ENCODE measurements at regions not wholly inside any gene's neighbourhood (a gene's known extent, or its start where the extent isn't known, plus 50 kb on each side); places are given as distances from the start of the nearest gene placed in this dataset.

GRCh38 chr1:72911656-72912055, 629.3 kb upstream of the NEGR1 start:
- DNase-seq, result no peak

DNA sequence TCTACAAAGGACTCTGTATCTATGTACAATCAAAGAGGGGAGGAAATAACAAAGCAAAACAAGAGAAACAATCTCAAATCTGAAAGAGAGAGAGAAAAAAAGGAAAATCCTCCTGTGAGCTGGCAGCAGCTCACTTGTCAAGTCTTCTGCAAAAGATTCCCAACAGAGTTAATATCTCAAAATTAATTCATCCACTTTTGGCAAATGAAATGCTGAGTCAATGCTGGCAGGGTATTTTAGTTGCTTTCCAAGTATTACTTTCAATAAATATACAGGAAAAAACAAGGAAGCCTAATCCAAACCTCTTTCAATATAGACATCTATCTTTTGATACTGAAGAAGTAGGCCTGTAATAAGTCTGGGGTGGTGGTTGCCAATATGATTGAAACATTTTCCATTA, 613.9 kb upstream of the NEGR1 start:
- no peak for DNase-seq

- no peak for DNase-seq
Measured at GRCh38 chr1:72892461-72892860, 610.1 kb upstream of the NEGR1 start.

- no peak for DNase-seq
Measured at GRCh38 chr1:72891976-72892375, 609.6 kb upstream of the NEGR1 start.

GRCh38 chr1:72885841-72886240, 603.5 kb upstream of the NEGR1 start:
- DNase-seq, result no peak

DNA sequence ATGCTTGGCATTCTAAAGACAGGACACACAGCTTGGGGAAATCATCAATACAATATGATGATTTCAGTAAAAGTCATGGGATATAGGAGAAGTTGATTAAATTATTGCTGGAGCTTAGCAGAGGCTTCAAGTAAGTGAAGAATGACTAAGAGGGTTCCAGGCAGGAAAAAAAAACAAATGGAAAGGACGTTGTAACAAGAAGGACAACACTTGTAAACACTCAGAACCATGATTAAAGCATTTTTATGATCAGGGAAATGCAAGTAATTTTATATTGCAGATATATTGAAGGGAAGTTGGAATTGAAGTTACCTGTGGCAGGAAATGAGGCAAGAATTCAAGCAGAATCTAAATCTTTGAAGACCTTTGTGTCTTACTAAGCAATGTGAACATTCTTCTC, 602.7 kb upstream of the NEGR1 start:
- DNase-seq, result no peak

DNA sequence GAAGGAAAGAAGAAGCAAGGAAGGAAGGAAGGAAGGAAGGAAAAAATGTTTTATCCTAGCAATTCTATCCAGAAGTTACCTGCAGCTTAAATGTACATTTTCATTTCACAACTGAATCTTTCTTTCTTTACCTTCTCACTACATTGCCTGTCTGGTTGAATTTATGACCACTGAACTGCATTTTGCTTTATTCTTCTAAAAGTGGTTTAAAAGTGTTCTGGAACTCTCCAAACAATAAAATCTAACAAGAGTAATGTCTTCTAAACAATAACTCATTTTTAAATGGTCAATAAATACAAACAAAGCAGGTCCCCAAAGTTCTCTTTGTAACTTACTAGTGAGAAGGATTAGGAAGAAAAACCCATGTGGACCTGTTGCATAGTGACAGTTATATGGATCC, 587.5 kb upstream of the NEGR1 start:
- no peak for DNase-seq

DNA sequence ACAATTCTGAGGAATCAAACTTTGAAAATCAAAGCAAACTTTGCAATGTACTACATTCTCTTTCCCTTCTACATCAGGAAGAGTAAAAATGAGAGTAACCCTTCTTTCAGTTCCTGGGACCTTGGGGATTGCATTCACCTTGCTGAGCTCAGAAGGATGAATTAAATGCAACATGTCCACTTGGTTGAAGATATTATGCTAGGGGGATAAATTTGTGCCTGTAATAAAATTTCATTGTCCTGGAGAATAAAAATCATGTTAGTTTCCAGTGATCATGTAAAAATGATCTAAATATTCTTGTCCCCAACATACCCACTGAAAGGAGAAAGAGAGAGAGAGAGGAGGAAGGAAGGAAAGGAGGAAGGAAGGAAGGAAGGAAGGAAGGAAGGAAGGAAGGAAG, 587.1 kb upstream of the NEGR1 start:
- no peak for DNase-seq

GRCh38 chr1:72851597-72851996, 569.3 kb upstream of the NEGR1 start:
- no peak for DNase-seq

- no peak for DNase-seq
Measured at GRCh38 chr1:72848997-72849396, 566.7 kb upstream of the NEGR1 start.

- DNase-seq, result no peak
Measured at GRCh38 chr1:72847651-72848050, 565.3 kb upstream of the NEGR1 start.

GRCh38 chr1:72846476-72847278, 564.3 kb upstream of the NEGR1 start:
- DNase-seq, result no peak

- DNase-seq, result no peak
Measured at GRCh38 chr1:72845981-72846380, 563.6 kb upstream of the NEGR1 start.

- no peak for DNase-seq
Measured at GRCh38 chr1:72845381-72845780, 563.0 kb upstream of the NEGR1 start.

DNA sequence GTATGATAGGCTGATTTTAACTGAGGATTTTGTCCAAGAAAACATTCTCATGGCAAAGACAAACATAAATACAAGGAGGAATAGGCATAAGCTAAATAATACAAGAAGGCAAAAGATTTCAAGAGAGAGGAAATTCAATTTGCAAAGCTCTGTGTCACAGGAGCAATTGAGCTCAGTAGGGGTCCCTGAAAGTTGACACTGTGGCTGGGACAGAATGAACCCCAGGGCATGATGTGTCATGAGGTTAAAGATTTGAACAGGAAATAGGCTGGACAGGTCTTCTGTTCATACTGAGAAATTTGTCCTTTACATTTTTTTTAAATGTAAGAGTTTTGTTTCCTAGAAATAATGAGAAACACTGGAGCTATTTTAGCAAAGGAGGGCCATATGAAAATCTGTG, 555.4 kb upstream of the NEGR1 start:
- DNase-seq, result no peak

GRCh38 chr1:72830606-72831390, 548.5 kb upstream of the NEGR1 start:
- no peak for DNase-seq

GRCh38 chr1:72827278-72827677, 544.9 kb upstream of the NEGR1 start:
- DNase-seq, result no peak

GRCh38 chr1:72804541-72804940, 522.2 kb upstream of the NEGR1 start:
- no peak for DNase-seq

DNA sequence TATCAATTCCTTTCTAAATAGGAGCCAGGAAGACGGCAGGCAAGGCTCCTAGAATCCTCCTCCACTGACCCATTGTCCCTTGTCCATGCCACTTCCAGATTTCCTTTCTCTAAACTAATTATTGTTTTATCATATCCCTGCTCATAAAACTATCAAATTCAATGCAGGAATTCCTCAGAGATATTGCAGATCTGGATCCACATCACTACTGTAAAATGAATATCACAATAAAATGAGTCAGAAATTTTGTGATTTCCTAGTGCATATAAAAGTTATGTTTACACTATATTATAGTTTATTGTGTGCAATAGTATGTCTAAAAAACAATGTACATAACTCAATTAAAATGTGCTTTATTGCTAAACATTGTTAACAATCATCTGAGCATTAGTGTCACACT, 498.7 kb upstream of the NEGR1 start:
- DNase-seq, result no peak

- DNase-seq, result no peak
Measured at GRCh38 chr1:72780212-72780611, 497.9 kb upstream of the NEGR1 start.

DNA sequence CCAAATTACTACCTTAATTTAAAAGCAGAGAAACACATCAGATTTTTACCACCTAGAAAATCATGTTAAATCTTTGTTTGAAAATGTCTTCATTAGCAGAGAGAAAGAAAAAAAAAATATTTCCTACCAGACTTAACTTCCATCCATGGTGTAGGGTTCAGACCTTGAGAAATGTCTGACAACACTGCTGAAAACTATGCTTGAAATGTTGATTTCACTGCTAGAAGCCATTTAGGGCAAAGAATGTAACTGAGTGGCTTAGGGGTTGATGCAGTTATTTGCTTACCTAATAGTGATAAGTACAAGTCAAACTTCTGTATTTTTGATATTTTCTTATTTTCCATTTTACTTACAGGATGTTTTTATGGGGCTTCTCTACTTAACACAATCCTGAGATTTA, 495.6 kb upstream of the NEGR1 start:
- DNase-seq, result no peak

DNA sequence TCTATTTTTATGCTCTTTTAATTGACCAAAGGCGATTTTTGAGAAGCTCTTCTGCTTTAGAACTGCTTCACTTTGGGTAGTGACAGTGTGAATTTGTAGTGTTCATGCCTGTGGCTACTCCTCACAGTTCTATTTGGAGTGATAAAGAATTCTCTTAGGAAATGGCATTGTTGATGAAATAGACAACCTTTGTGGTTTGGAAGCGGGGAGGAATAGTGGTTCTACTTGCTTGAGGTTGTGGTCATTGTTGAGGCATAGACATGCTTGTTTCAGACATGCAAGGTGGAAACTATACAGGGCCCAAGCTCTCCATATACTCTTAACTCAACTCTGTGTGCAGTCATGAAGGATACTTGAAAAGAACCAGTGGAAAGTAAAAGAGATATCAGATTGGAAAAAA, 481.1 kb upstream of the NEGR1 start:
- no peak for DNase-seq

GRCh38 chr1:72759486-72759885, 477.1 kb upstream of the NEGR1 start:
- no peak for DNase-seq

GRCh38 chr1:72757843-72758242, 475.5 kb upstream of the NEGR1 start:
- DNase-seq, result no peak

GRCh38 chr1:72745413-72745812, 463.1 kb upstream of the NEGR1 start:
- no peak for DNase-seq
